HG03521 (cell line): ENCODE measurements at regions not wholly inside any gene's neighbourhood (a gene's known extent, or its start where the extent isn't known, plus 50 kb on each side); places are given as distances from the start of the nearest gene placed in this dataset.
"Not testable (repeated sequence)": the region's sequence is repeated elsewhere in the genome, so short reads cannot be mapped to it uniquely, and the experiment has no call there.

Experiments used
- ATAC-seq: cut with Tn5 transposase; IDR thresholded peaks from one replicate; pipeline ENCODE4 v1.9.1; 2021; ENCODE audit warnings: mild to moderate bottlenecking, moderate library complexity; ENCODE audit not compliant: unreplicated experiment

DNA sequence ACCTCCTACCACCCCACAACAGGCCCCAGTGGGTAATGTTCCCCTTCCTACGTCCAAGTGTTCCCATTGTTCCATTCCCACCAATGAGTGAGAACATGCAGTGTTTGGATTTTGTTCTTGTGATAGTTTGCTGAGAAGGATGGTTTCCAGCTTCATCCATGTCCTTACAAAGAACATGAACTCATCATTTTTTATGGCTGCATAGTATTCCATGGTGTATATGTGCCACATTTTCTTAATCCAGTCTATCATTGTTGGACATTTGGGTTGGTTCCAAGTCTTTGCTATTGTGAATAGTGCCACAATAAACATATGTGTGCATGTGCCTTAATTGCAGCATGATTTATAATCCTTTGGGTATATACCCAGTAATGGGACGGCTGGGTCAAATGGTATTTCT, 81.6 kb downstream of the P2RY10 start:
- not testable (repeated sequence) for ATAC-seq

- no peak for ATAC-seq
Measured at GRCh38 chrX:79035421-79035820, 90.2 kb downstream of the P2RY10 start.

GRCh38 chrX:79036157-79036880, 91.1 kb downstream of the P2RY10 start:
- no peak for ATAC-seq

GRCh38 chrX:79065696-79066095, 78.8 kb upstream of the GPR174 start:
- ATAC-seq = peak; percentile 80

DNA sequence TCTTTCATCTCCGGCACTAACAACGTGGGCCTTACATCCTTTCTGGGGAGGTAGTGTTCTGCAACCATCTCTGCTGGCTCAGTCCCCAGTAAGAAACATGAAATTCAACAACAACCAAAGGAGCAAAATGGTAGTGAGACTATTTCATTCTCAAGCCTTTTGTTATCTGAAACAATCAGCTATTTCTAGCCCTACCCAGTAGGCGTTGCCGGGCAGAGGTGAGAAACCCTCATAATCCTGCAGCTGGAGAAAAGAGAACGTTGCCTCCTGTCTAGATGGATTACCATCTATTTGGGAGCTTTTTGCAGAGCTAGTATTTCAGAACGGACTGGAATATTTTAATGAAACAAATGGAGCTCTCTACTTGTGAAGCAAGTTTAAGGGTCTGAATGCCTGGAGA, 66.4 kb upstream of the GPR174 start:
- no peak for ATAC-seq

- ATAC-seq = no peak
Measured at GRCh38 chrX:79079477-79079876, 65.0 kb upstream of the GPR174 start.

- no peak for ATAC-seq
Measured at GRCh38 chrX:79080141-79080540, 64.3 kb upstream of the GPR174 start.

DNA sequence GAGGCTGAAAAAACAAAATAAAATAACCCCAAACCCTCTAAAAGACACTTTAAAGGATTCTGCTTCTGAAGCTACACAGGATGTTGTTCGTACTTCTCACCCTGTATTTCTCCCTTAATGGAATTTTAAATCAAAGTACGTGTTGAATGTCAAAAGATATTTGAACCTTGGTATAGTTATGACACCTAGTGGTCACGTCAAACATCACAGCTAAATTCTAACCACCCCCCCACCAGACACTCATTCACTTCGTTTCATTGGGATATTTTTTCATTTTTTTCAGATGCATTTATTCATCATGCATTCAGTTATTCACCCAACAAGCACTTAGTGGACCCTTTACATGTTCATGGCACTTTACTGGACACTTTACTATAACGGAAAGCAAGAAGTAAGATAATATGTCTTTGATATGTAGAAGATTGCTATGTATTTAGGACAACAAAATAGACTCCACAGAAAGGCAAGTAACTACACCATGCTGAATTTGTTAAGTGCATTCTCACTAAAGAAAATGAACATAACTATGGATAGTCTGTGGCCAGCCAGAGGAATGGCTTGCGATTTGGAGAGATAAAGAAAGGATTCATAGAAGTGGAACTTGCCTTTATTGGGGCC, 62.5 kb upstream of the GPR174 start:
- no peak for ATAC-seq

DNA sequence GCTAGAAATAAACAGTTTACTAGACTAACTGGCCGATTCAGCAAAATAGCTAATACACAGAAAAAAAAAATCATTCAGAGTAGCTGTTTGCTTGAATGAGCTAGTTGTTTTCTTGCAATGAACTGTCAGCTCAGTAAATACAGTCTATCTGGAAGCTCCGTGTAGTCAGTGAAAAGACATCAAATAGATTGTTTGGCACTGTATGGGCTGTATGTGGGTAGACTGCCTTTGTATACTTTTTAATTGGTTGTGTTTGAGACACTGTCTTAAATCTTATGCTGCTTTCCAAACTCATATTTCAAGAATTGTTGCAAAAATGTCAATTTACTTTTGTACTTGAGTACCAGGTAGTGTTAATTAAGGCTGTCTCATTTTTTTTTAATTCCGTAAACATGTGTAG, 61.6 kb upstream of the GPR174 start:
- ATAC-seq = no peak

DNA sequence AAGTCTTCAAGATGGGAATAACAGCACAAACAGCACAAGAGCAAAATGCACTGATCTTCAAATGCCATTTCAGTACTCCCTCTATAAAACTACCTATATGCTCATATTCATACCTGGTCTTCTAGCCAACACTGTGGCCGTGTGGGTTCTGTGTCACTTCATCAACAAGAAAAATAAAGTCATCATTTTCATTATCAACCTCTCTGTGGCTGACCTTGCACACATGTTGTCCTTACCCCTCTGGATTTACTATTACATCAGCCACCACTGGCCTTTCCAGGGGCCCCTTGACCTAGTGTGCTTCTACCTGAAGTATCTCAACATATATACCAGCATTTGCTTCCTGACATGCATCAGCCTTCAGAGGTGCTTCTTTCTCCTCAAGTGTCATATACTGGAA, 59.6 kb upstream of the GPR174 start:
- ATAC-seq = no peak

GRCh38 chrX:79089896-79090584, 54.4 kb upstream of the GPR174 start:
- no peak for ATAC-seq

- no peak for ATAC-seq
Measured at GRCh38 chrX:79094075-79094832, 50.2 kb upstream of the GPR174 start.
